GM18498 (cell line): ENCODE measurements at regions not wholly inside any gene's neighbourhood (a gene's known extent, or its start where the extent isn't known, plus 50 kb on each side); places are given as distances from the start of the nearest gene placed in this dataset.

Experiments
- ATAC-seq: cut with Tn5 transposase; IDR thresholded peaks from one replicate; pipeline ENCODE4 v1.9.1; 2021; ENCODE audit warnings: mild to moderate bottlenecking, moderate library complexity; ENCODE audit not compliant: unreplicated experiment

DNA sequence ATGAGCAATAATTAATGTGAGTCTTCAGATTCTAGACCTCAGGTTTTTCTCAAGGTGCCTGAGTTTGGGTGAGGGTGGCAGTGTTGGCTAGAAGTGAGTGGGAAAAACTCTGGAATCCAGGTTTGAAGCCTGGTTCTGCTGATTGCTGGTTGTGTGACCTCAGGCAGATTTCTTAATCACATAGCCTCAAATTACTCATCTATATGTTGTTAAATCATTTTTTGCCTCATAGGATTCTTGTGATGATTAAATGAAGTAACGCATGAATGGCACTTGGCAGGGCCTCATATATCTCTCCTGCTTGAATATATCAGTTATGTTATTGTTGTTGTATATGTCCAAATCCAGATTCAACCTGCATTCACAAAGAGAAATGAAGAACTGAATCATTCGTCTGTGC is 60.5 kb downstream of the NR2F2 start:
- no peak for ATAC-seq

- ATAC-seq: peak; percentile 60
These were observed 62.1 kb downstream of the NR2F2 start for GRCh38 chr15:96392380-96393208.

GRCh38 chr15:96393209-96393513 is 62.7 kb downstream of the NR2F2 start:
- ATAC-seq: no peak

DNA sequence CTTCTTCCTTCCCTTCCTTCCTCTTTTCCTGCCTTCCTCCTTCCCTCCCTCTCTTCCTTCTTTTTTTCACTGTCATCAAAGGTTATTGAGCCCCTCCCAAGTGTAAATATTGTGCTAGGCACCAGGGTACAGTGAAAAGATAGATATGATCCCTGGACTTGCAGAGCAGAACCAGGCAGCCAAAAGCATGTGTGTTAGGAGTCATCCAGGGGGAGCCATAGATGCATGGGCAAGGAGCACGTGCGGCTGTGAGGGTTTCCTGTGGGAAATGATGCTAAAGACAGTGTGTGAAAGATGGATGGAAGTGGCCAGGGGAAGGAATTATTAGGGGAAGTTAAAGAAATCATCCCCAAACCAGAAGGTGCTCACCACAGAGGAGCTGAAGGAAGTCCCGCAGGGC is 65.2 kb downstream of the NR2F2 start:
- ATAC-seq: no peak

DNA sequence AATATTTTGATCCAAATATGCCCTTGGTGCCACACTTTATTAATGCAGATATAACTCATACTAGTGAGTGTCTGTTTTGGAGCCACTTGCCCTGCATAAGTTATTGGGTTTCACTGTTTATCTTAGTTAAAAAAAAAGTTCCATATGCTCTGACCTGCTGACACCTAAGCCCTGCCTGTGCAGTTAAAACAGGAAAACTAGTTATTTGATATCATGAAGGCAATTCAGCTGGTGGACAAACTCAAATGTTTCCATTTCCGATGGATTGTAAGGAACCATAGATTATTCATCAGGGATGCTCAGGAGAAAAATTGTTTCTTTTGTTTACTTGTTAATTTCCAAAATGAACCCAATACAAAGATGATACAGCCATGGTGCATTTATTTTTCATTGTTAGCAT is 68.3 kb downstream of the NR2F2 start:
- ATAC-seq: no peak

DNA sequence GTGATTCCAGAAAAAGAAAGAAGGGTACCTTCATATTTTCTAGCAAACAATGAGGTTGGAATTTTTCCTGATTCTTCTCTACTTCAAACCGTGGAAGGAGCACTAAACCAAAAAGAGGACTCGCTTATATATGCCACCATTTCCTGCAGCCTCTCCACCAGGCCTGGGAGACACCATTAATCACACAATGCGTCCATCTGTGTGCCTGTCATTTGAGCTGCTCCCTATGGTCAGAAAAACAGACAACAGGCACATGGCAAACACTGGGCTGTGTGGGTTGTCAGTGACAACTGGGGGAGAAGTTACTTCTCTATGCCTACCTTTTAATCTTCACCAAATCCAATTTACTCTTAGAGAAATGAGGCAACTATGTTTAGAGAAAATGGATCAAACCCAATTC is 71.9 kb downstream of the NR2F2 start:
- ATAC-seq: no peak

GRCh38 chr15:96403071-96403470 is 72.6 kb downstream of the NR2F2 start:
- no peak for ATAC-seq

GRCh38 chr15:96403932-96404331 is 73.4 kb downstream of the NR2F2 start:
- ATAC-seq: no peak

DNA sequence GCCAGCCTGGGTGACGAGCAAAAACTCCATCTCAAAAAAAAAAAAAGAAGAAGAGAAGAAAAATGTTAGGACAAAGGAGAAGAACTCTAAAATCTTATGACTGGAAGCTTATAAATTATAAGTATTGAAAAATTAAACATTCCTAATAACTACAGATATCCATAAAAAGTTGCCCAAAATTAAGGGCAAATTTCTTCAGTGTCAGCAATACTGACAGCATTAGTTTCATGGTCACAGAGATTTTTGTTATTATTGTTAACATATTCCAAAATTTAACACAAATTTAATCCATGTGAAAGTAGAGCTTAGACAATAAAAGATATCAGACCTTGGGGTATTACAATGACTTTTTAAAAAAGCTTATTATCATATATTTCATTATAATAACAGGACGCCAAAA is 74.1 kb downstream of the NR2F2 start:
- ATAC-seq: no peak

DNA sequence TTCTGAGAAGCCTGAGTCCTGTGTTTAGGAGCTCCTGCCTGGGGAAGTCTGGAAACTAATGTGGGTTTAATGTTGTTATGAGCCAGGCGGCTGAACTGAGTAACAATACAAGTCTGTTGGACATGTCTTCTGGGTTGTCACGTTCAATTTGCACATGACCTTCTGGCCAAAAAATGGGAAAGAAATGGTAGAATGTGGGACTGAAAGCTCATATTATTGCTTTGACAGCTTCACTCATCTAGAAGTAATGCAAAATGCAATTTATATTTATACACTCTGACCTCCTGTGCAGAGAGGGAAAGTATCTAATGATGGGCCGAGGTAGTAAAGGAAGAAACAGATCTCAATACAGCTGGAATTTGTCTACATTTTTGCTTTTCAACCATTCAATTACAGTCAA is 75.8 kb downstream of the NR2F2 start:
- ATAC-seq: no peak

DNA sequence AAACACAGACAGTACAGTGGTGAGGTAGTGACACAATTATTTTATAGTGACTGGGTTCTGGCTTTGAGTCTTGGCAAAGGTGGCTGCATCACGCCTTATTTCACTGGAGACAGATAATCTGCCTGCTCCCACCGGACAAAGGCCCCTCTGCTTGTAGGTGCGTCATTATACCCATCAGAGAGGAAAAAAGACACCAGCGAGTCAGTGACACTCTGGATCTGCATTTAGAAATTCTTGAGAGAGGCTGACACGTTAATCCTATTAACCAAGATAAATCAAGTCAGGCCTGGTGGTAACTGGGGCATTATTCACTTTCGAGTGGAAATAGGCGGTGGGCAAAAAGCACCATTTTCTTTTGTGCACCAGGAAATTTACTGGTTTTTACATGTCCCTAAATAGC is 76.2 kb downstream of the NR2F2 start:
- ATAC-seq: no peak

- no peak for ATAC-seq
These were observed 77.0 kb downstream of the NR2F2 start for GRCh38 chr15:96407482-96407881.

- ATAC-seq: no peak
These were observed 78.2 kb downstream of the NR2F2 start for GRCh38 chr15:96408591-96409183.

DNA sequence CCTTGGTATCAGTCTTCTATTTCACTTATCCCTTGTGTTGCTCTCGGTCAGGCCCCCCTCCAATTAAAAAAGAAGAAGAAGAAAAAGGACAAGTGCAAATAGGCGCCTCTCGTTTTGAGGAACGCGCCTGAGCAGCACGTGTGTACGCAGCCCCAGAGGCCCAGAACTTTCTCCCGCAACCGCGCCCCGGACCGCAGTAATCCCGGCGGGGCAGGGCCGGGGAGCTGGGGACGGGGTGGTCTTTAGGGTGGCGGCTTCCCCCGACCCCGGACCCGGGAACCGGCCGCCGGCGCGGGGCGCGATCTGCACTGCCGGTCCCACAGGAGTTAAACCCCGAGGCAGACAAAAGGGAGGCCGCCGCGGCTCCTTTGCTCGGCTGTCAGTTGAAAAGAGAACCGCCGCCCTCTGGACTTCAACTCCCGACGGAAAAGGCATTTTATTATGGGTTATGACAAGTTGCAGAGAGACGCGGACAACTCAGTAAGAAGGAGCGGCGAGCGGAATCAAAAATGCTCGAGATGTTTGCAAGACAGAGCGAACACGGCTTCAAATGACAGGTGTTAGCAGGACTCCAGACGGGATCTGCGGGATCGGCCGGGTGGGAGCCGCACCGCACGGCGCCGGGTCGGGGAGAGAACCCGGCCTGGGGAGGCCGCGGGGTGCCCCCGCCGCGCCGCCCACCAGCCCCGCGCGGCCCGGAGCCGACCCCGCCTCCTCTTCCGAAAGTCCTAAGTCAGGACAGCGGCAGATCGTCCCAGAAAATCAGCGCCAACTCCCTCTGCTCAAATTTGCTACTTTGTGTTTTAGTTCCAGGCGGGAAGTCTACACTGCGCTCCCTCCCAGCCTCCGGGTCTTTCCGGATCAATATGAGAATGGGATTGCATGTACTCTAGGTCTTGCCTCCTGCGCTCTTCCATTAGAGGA is 79.0 kb downstream of the NR2F2 start:
- no peak for ATAC-seq

GRCh38 chr15:96410175-96411055 is 79.9 kb downstream of the NR2F2 start:
- no peak for ATAC-seq

GRCh38 chr15:96411056-96412031 is 80.8 kb downstream of the NR2F2 start:
- no peak for ATAC-seq

- no peak for ATAC-seq
These were observed 81.8 kb downstream of the NR2F2 start for GRCh38 chr15:96412045-96412905.

DNA sequence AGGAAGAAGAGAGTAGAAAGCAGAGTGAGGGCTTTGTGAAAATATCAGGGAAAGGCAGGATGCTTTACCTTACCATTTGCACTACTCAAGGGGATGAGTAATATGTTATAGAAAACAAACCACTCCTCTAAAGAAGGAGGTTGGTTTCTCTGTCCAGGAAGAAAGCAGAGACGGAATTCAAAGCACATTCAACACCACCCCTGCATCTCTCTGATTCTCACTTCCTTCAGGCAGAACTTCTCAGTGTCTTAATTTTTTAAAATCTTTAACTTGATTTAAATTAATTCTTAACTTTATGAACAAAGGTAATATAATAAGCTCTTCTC is 82.4 kb downstream of the NR2F2 start:
- no peak for ATAC-seq

DNA sequence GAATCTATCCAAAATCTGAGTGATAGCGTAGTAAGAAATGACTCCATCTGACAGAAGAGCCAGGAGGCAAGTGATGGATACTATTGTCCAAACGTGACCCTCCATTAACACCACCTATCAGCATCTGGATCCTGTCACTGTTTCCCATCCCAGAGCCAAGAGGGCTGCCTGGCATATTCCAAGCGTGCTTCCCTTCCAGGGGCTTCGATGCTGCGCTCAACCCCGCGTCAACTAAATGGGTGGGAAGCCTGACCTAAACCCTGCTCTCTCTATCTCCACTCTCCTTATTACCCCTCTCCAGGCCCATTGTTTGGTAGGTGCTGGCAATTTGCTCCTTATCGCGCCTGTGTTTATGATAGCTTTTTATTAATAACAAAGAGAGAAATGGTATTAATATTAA is 83.2 kb downstream of the NR2F2 start:
- no peak for ATAC-seq
